ENCODE measurements at regions not wholly inside any gene's neighbourhood (a gene's known extent, or its start where the extent isn't known, plus 50 kb on each side); places are given as distances from the start of the nearest gene placed in this dataset.

GRCh38 chr6:170203212-170203611, 87.7 kb downstream of the DLL1 start:
- peak; percentile 66 for DNase-seq (ENCODE audit: extremely low spot score)
- H3K27ac ChIP-seq (replicated peaks in 1 of 4): no peak overlapping the region
- no peak overlapping the region for H3K4me3 ChIP-seq
- 89% methylated on average over 6 of the region's 6 CpGs for WGBS
- H3K4me1 ChIP-seq: peaks cover 0 to 13% (median 12%) of the 10 kb centered on the region in 4 donors
- TF ChIP-seq CTCF (IDR thresholded peaks at IDR 0.05): no peak
- no peak for TF ChIP-seq POLR2AphosphoS5 (IDR thresholded peaks at IDR 0.05)
- TF ChIP-seq POLR2A (IDR thresholded peaks at IDR 0.05; ENCODE audit: low read depth): no peak
- TF ChIP-seq EP300 (IDR thresholded peaks at IDR 0.05): no peak
- no peaks in the 10 kb centered on the region for H3K36me3 ChIP-seq
- no peaks in the 10 kb centered on the region for H3K9me3 ChIP-seq
- peaks cover 0 to 3% (median 0%) of the 10 kb centered on the region in 4 donors for H3K27me3 ChIP-seq
- intact Hi-C loops (cut with DNase I): no loop called here

GRCh38 chr6:170202416-170203135, 88.3 kb downstream of the DLL1 start:
- DNase-seq (ENCODE audit: extremely low spot score): peak; percentile 57
- intact Hi-C loops (cut with DNase I): no loop called here
- H3K27ac ChIP-seq (replicated peaks in 1 of 4): no peak overlapping the region
- 92% methylated on average over 13 of the region's 13 CpGs for WGBS
- H3K9me3 ChIP-seq: no peaks in the 10 kb centered on the region
- peaks cover 0 to 13% (median 12%) of the 10 kb centered on the region in 4 donors for H3K4me1 ChIP-seq
- H3K27me3 ChIP-seq: no peaks in the 10 kb centered on the region
- no peak for TF ChIP-seq POLR2A (IDR thresholded peaks at IDR 0.05; ENCODE audit: low read depth)
- TF ChIP-seq POLR2AphosphoS5 (IDR thresholded peaks at IDR 0.05): no peak
- TF ChIP-seq EP300 (IDR thresholded peaks at IDR 0.05): no peak
- H3K36me3 ChIP-seq: no peaks in the 10 kb centered on the region
- no peak overlapping the region for H3K4me3 ChIP-seq

GRCh38 chr6:170201361-170201760, 89.5 kb downstream of the DLL1 start:
- intact Hi-C loops (cut with DNase I): no loop called here
- Histone ChIP-seq H3K9me3 (peaks cover 0 to 4% (median 0%) of the 10 kb centered on the region in 4 donors), H3K36me3 (no peaks in the 10 kb centered on the region), H3K4me3 (no peak overlapping the region), H3K4me1 (peaks cover 0 to 13% (median 12%) of the 10 kb centered on the region in 4 donors), H3K27ac (replicated peaks in 1 of 4) (no peak overlapping the region), H3K27me3 (no peaks in the 10 kb centered on the region)
- WGBS: 93% methylated on average over 8 of the region's 8 CpGs
- TF ChIP-seq CTCF (IDR thresholded peaks at IDR 0.05) (no peak), POLR2AphosphoS5 (IDR thresholded peaks at IDR 0.05) (no peak), EP300 (IDR thresholded peaks at IDR 0.05) (no peak), POLR2A (IDR thresholded peaks at IDR 0.05; ENCODE audit: low read depth) (no peak)
- DNase-seq (ENCODE audit: extremely low spot score): peak; percentile 39

- Histone ChIP-seq H3K36me3 (no peaks in the 10 kb centered on the region), H3K4me1 (peaks cover 0 to 13% (median 12%) of the 10 kb centered on the region in 4 donors), H3K4me3 (no peak overlapping the region), H3K27ac (replicated peaks in 1 of 4) (peak overlapping the region; percentile 46 to 68 (median 60)), H3K9me3 (peaks cover 0 to 13% (median 7%) of the 10 kb centered on the region in 4 donors), H3K27me3 (no peaks in the 10 kb centered on the region)
- intact Hi-C loops (cut with DNase I): no loop called here
- TF ChIP-seq CTCF (IDR thresholded peaks at IDR 0.05) (no peak), POLR2AphosphoS5 (IDR thresholded peaks at IDR 0.05) (peak; percentile 41 to 45), POLR2A (IDR thresholded peaks at IDR 0.05; ENCODE audit: low read depth) (no peak)
- DNase-seq (ENCODE audit: extremely low spot score): peak; percentile 87
- 27% methylated on average over 9 of the region's 9 CpGs for WGBS
Observed at GRCh38 chr6:170200458-170200891, 90.4 kb downstream of the DLL1 start.

- DNase-seq (ENCODE audit: extremely low spot score): peak; percentile 66
- 82% methylated on average over 6 of the region's 6 CpGs for WGBS
- Histone ChIP-seq H3K4me1 (peaks cover 0 to 13% (median 12%) of the 10 kb centered on the region in 4 donors), H3K27ac (replicated peaks in 1 of 4) (peak overlapping the region in 2 of 4 donors; percentile 57 to 68), H3K9me3 (peaks cover 0 to 19% (median 12%) of the 10 kb centered on the region in 4 donors), H3K27me3 (no peaks in the 10 kb centered on the region), H3K4me3 (no peak overlapping the region), H3K36me3 (no peaks in the 10 kb centered on the region)
- intact Hi-C loops (cut with DNase I): no loop called here
- no peak for TF ChIP-seq POLR2A (IDR thresholded peaks at IDR 0.05; ENCODE audit: low read depth)
- no peak for TF ChIP-seq CTCF (IDR thresholded peaks at IDR 0.05)
- TF ChIP-seq EP300 (IDR thresholded peaks at IDR 0.05): no peak
- TF ChIP-seq POLR2AphosphoS5 (IDR thresholded peaks at IDR 0.05): no peak
Observed at GRCh38 chr6:170199716-170200115, 91.2 kb downstream of the DLL1 start.

Measured in esophagus muscularis mucosa (tissue), 4 donors.